ENCODE measurements at regions not wholly inside any gene's neighbourhood (a gene's known extent, or its start where the extent isn't known, plus 50 kb on each side); places are given as distances from the start of the nearest gene placed in this dataset.
"Not testable (repeated sequence)": the region's sequence is repeated elsewhere in the genome, so short reads cannot be mapped to it uniquely, and the experiment has no call there.

GRCh38 chr12:88882662-88883061, 302.4 kb upstream of the KITLG start:
- no peak for DNase-seq

GRCh38 chr12:88880051-88880450, 299.8 kb upstream of the KITLG start:
- DNase-seq = no peak

- DNase-seq = no peak
Measured at GRCh38 chr12:88878295-88878694, 298.0 kb upstream of the KITLG start.

DNA sequence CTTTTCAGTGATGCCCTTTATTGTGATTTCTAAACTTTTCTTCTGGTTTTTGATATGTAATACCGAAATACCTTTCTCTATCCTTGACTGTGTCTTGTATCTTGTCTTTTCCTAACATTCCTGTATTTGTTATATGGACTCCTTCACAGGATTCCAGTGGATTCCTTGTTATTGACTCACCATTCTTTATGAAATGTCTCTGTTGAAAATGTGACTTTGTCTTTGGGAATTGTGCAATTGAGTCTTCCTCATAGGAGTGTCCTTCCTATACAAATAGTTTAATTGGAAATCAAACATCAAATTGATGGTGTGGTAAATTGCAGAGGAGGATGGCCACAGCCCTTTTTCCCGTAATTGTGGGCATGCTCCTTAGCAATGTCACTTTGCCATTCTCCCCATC, 296.6 kb upstream of the KITLG start:
- no peak for DNase-seq

DNA sequence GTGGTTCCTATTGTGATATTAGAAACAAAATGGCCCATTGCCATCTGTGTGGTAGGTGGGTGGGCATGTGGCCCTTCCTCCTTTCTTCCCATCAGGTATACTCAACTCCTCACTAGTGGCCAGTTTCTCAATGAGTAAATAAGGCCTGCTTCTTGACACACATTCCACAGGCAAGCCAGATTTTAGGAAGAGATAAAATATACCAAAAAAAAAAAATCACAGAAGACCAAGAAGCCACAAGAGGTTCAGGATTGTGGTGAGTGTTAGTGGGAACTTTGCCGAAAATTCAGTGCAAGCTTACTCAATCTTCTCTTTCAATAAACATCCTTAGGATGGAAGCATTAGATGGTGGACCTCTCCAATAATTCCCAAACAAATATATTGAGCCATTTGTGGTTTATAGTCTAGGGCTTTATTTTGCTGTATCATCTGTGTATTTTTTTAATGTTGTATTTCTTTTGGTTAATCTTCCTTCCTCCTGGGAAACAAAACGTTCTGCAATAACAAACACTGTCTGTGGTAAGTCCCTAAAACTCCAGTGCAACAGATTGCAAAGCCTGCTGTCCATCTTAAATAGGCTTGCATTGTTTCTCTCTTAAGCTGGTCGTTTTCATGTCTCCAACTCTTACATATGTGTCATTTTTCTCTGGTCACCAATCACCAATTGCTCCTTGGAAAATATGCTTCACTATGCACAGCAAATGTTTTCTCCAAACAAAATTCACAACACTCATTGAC, 289.9 kb upstream of the KITLG start:
- DNase-seq = no peak

- no peak for DNase-seq
Measured at GRCh38 chr12:88868050-88868449, 287.8 kb upstream of the KITLG start.

GRCh38 chr12:88867510-88867909, 287.2 kb upstream of the KITLG start:
- no peak for DNase-seq

- DNase-seq = no peak
Measured at GRCh38 chr12:88866881-88867280, 286.6 kb upstream of the KITLG start.

GRCh38 chr12:88865537-88865936, 285.3 kb upstream of the KITLG start:
- no peak for DNase-seq

GRCh38 chr12:88860851-88861250, 280.6 kb upstream of the KITLG start:
- no peak for DNase-seq

DNA sequence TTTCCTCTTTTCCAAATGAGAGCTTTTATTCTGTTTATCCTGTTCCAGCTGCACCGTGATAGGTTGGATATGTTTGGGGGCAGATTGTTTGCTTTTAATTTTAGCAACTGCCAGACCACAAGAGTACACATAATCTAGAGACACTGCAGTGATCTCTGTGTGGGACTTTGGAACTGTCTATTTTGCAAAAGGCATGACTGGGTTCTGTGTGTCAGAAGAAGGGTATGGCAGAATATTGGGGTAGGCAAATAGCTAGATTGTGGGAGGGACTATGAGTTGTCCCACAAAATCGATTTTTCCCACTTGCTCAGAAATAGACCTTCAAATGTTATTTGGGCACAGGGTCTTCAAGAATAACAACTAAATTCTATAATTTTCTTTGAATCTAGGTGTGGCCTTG, 275.9 kb upstream of the KITLG start:
- no peak for DNase-seq

GRCh38 chr12:88855301-88855700, 275.0 kb upstream of the KITLG start:
- DNase-seq = no peak

- DNase-seq = no peak
Measured at GRCh38 chr12:88854260-88854659, 274.0 kb upstream of the KITLG start.

GRCh38 chr12:88847246-88847645, 267.0 kb upstream of the KITLG start:
- not testable (repeated sequence) for DNase-seq

GRCh38 chr12:88844426-88844825, 264.2 kb upstream of the KITLG start:
- DNase-seq = no peak

GRCh38 chr12:88842314-88842713, 262.0 kb upstream of the KITLG start:
- DNase-seq = no peak

GRCh38 chr12:88839486-88839885, 259.2 kb upstream of the KITLG start:
- DNase-seq = no peak

DNA sequence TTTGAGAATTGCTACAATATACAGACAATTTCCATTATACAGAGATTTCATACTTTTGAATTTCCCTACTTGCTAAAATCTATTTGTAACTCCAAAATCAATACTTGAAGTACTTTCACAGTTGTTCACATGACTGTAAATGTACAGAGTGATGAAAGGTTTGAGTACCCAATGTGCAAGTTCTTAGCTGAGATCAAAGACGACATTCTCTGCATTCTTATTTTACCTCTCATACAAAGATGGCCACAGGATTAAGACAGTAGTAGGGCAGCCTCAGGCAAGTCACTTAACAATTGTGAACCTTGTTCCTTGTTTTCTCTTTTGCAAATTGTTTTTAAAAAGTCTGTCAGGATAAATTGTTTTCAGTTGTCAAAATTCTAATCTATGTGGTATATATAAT, 255.9 kb upstream of the KITLG start:
- DNase-seq = no peak

DNA sequence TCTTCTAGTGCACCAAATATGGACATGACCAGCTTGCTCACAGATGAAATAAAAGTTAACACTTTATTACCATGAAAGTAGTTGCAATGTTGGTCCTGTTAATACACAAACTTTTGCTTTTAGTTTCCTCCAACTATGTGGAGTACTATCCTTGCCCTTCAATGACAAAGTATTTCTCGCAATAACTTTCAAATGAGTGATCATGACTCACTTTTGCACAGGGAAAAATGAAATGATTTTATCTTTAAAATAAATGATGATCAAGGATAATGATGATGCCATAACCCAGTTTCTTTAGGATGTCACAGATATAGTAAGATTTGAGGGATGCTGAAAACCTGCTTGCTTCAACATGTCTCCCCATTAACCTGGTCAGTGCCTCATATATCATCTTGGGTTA, 254.0 kb upstream of the KITLG start:
- no peak for DNase-seq

DNA sequence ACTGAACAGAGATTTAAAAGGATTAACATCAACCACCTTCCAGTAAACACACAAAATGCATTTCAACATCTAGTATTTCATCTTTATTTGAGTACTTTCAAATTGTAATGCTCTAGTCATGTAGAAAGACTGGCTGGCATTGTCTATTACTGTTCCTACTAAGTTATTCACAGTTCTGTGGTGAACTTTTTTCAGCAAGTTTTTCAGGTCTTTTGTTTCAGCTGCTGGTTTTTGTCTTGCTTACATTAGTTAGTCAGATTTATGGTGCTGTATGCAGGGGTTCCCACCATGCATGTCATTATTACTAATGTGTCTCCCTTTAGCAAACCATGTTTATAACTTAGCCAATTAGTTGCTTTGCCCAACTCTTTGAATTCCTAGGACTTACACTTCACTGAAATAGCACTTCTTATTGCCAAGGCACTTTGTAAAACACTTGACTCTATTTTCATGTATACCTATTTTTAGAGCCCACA, 253.4 kb upstream of the KITLG start:
- no peak for DNase-seq

DNA sequence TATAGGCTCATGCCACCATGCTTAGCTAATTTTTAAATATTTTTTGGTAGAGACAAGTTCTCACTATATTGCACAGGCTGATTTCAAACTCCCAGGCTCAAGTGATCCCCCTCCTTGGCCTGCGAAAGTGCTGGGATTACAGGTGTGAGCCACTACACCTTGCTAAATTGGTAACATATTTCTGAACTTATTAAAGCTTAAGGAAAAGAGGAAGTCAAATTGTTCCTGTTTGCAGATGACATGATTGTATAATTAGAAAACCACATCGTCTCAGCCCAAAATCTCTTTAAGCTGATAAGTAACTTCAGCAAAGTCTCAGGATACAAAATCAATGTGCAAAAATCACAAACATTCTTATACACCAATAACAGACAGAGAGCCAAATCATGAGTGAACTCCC, 248.3 kb upstream of the KITLG start:
- not testable (repeated sequence) for DNase-seq

GRCh38 chr12:88820012-88820411, 239.7 kb upstream of the KITLG start:
- no peak for DNase-seq

DNA sequence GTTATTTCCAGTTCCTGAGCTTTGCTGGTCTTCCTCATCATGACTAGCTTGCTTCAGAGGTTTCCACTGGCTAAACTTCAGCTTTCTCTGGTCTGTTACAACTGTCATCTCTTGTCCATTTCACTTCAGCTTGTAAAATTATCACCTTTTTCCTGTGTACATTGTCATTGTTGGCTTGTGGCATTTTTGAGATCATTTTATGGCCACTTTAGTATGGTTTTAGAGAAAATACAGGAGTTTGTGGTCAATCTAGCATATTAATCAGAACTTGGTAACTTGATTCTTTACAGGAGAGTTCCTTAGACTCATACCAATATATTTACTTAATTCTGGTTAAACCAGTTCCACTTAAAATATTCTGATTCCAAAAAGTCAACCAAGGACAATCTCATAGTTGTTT, 235.9 kb upstream of the KITLG start:
- no peak for DNase-seq

GRCh38 chr12:88814779-88815178, 234.5 kb upstream of the KITLG start:
- DNase-seq = no peak

GRCh38 chr12:88812610-88813009, 232.3 kb upstream of the KITLG start:
- no peak for DNase-seq
